GM19099 (cell line): ENCODE measurements at regions not wholly inside any gene's neighbourhood (a gene's known extent, or its start where the extent isn't known, plus 50 kb on each side); places are given as distances from the start of the nearest gene placed in this dataset.

Source experiments
- POLR2A ChIP-seq: IDR thresholded peaks from 3 replicates; pipeline ENCODE4 v1.6.1; 2011; ENCODE audit warnings: low read depth; ENCODE audit not compliant: insufficient read length; ENCODE audit errors: extremely low read depth

DNA sequence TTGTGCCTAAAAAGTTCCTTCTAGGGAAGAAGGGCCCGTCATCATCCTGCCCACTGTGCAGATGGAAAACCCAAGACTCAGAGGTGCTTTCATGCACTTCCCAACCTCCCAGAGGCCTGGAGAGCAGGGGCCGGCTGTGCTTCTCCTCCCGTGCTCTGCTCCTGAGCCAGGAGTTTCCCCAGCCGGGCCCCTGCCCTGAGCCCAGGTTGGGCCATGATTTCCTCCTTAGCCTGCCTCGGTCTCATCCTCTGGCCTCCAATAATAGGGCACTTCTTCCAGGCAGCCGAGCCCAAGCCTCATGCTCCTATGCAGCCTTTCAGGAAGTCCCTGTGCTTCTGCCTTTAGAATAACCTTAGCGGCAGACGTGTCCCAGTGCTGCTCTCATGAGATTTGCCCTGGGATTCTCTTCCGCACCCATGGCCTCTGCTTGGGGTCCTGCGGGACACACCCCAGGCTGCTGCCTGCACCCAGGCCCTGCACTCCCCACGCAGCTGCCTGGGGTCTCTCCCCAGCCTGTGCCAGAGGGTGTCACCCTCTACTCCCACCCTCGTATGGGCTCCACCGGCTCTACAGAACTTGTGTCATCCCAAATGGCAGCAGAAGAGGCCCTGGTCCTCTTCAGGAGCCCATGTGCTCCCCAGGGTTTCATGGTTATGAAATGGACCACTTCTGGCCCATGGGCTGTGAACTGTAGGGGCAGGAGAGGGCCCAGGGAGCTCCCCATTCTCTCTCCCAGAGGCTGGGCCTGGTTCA is 359.3 kb downstream of the ADGRD1 start:
- no peak for TF ChIP-seq POLR2A

DNA sequence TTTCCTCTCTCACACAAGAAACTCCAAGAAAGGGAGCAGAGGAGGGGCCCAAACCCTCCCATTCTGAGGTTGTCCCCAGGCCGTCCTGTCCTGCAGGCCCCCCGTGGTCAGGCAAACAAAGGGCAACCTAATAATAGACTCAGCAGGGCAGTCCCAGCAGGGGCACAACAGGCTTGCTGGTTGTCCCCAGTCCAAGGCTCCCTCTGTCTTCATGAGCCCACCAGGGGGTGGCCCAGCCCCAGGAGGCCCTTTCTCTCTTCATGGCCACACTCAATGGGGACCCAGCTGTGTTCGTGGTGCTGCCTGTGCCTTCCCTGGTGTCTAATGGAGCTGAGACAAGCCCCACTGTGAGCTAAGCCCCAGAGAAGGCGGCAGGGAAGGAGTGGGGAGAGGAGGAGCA is 359.9 kb downstream of the ADGRD1 start:
- TF ChIP-seq POLR2A = no peak

DNA sequence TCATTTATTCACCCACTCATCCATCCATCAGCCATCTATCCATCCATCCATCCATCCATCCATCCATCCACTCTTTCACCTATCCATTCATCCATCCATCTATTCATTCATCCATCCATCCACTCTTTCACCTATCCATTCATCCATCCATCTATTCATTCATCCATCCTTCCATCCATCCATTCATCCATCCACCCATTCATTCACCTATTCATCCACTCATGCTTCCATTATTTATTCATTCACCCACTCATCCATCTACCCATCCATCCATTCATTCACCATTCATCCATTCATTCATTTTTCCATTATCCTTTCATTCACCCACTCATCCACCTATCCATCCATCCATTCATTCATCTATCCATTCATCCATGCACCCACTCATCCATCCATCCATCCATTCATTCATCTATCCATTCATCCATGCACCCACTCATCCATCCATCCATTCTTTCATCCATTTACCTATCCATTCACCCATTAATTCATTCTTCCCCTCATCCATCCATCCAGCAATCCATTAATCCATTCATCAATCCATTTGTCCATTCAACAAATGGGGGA is 360.9 kb downstream of the ADGRD1 start:
- TF ChIP-seq POLR2A = no peak

GRCh38 chr12:131315601-131316000 is 361.9 kb downstream of the ADGRD1 start:
- TF ChIP-seq POLR2A = no peak

DNA sequence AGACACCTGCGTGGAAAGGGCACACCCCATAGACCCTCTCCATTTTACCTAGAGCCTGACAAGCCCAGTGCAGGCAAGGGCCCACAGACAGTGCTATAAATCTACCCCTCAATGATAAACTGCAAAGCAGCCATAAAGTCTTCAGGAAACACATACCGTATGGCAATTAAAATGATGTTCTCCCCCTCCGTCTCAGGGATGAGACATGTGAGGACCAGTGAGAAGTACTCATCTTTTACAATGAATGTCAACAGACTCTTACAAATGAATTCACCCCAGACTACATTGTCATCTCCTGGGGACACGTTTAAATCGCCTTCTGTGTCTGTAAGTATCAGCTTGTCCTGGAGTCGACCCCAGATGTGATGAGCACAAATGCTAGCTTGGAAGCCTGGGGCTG is 362.7 kb downstream of the ADGRD1 start:
- TF ChIP-seq POLR2A = no peak

DNA sequence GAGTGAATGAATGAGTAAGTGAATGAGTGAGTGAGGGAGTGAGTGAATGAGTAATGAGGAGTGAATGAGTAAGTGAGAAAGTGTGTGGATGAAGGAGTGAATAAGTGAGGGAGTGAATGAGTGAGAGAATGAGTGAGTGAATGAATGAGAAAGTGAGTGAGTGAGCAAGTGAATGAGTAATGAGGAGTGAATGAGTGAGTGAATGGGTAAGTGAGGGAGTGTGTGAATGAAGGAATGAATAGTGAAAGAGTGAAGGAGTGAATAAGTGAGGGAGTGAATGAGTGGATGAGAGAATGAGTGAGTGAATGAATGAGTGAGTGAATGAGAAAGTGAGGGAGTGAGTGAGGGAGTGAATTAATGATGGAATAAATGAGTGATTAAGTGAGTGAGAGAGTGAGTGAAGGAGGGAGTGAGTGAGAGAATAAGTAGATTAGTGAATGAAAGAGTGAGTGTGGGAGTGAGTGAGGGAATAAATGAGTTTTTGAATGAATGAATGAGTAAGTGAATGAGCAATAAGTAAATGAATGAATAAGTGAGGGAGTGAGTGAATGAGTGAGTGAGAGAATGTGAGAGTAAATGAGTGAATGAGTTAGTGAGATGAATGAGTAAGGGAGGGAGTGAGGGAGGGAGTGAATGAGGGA is 364.5 kb downstream of the ADGRD1 start:
- no peak for TF ChIP-seq POLR2A

DNA sequence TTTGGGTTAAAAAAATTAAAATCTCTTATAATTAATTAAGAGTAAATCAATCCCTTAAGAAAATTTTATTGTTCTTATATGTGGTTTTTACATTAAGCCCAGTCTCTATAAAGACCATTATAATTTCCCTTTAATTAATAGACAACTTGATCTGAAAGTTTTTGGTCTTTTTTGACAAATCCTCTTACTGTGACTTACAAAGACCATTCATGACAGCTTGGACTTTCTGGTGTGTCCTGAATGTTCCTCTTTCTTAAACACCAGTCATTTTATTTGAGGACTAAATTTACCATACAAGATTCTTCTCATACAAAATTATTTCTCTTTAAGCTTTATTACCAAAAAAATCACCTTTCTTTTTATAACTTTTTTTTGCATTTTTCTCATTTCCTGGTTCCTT is 368.3 kb downstream of the ADGRD1 start:
- no peak for TF ChIP-seq POLR2A

- no peak for TF ChIP-seq POLR2A
Measured at GRCh38 chr12:131323879-131324278, 370.2 kb downstream of the ADGRD1 start.

GRCh38 chr12:131327521-131328488 is 374.1 kb downstream of the ADGRD1 start:
- TF ChIP-seq POLR2A = no peak

- no peak for TF ChIP-seq POLR2A
Measured at GRCh38 chr12:131330106-131330815, 376.6 kb downstream of the ADGRD1 start.

DNA sequence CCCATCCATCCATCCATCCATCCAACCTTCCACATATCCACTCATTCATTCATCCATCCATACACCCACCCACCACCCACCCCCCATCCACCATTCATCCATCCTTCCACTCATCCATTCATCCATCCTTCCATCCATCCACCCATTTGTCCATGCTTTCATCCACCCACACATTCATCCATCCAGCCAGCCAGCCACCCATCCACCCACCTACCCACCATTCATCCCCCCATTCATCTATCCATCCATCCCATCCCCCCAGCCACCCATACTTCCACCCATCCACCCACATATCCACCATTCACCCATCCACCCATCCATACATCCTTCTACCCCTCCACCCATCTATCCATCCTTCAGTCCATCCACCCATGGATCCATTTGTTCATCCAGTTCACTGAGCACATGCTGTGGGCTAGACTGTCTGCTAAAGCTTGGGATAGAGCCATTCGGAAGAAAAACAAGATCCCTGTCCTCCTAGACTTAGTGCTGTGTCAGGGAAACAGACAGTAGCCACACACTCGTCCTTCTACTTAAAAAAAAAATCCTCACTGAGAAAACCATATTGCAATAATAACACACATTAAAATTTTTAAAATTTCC is 377.5 kb downstream of the ADGRD1 start:
- no peak for TF ChIP-seq POLR2A

GRCh38 chr12:131332224-131332623 is 378.5 kb downstream of the ADGRD1 start:
- no peak for TF ChIP-seq POLR2A

DNA sequence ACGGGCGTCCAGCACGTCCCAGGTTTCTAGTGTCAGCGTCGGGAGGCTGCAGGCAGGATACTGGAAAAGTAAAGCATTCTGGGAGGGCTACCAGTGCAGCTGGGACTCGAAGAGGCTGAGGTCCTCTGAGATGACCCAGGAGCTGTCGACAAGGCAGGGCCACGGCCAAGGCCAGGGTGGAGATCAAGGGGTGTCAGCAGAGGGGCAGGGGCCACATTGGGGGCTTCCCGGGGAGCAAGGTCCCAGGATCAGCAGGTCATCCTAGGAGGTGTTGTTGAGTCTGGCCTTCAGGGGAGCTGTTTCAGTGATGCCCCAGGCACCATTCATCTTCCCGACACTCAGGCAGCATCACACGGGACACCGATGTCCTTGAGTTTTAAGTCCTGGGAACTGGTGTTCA is 377.8 kb upstream of the SFSWAP start:
- TF ChIP-seq POLR2A = no peak
